ENCODE measurements at regions not wholly inside any gene's neighbourhood (a gene's known extent, or its start where the extent isn't known, plus 50 kb on each side); places are given as distances from the start of the nearest gene placed in this dataset.

DNA sequence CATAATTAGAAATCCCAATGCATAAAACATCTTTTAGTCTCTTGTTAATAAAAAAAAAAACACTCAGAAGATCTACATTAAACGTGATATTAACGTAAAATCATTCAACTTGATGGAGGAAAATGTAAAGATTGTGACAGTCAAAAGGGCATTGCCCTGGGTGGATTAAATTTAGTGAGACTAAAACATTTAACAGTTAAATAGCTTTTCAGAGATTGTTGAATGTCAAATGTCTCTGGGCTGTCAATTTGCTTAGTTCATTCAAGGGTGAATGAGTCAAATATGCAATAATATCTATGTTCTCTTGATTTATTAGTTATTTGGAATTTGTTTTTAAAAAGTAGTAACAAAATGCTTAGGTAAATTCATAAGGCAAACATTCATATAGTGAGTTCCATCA lies 836.6 kb upstream of the PCDH10 start:
- TF ChIP-seq POLR2A (IDR thresholded peaks at IDR 0.05; ENCODE audit: low read length) (no peak), GATA1 (IDR thresholded peaks at IDR 0.05; ENCODE audit: low read depth, low read length) (no peak)
